ENCODE measurements at regions not wholly inside any gene's neighbourhood (a gene's known extent, or its start where the extent isn't known, plus 50 kb on each side); places are given as distances from the start of the nearest gene placed in this dataset.
"Not testable (repeated sequence)": the region's sequence is repeated elsewhere in the genome, so short reads cannot be mapped to it uniquely, and the experiment has no call there.

DNA sequence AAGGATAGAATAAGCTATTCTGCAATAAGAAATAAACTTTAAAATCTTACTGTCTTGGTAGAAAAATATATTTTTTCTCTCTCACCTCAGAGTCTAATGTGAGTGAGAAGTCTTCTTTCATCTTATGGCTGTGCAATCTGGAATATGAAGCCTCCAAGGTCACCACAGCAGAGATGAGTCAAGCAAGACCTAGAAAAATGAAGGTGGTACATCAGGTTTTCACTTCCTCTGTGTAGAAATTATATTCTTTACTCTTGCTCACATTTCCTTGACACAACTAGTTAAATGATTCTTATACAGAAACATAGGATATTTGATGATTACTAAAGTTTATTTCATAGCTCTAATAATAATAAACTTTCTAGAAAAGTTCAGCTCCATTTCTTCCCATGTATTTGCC lies 211.4 kb downstream of the CXXC4 start:
- Histone ChIP-seq H3K27me3 (no peaks in the 10 kb centered on the region), H3K9me3 (peaks cover 0 to 7% (median 0%) of the 10 kb centered on the region in 11 donors), H3K4me1 (no peaks in the 10 kb centered on the region), H3K36me3 (no peaks in the 10 kb centered on the region), H3K27ac (no peak overlapping the region), H3K4me3 (no peak overlapping the region)
- TF ChIP-seq, protein P1, sequence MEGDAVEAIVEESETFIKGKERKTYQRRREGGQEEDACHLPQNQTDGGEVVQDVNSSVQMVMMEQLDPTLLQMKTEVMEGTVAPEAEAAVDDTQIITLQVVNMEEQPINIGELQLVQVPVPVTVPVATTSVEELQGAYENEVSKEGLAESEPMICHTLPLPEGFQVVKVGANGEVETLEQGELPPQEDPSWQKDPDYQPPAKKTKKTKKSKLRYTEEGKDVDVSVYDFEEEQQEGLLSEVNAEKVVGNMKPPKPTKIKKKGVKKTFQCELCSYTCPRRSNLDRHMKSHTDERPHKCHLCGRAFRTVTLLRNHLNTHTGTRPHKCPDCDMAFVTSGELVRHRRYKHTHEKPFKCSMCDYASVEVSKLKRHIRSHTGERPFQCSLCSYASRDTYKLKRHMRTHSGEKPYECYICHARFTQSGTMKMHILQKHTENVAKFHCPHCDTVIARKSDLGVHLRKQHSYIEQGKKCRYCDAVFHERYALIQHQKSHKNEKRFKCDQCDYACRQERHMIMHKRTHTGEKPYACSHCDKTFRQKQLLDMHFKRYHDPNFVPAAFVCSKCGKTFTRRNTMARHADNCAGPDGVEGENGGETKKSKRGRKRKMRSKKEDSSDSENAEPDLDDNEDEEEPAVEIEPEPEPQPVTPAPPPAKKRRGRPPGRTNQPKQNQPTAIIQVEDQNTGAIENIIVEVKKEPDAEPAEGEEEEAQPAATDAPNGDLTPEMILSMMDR (IDR thresholded peaks at IDR 0.05) = no peak
- DNase-seq = no peak
- no peak for ATAC-seq
- intact Hi-C loops (cut with DNase I) = no loop called here

DNA sequence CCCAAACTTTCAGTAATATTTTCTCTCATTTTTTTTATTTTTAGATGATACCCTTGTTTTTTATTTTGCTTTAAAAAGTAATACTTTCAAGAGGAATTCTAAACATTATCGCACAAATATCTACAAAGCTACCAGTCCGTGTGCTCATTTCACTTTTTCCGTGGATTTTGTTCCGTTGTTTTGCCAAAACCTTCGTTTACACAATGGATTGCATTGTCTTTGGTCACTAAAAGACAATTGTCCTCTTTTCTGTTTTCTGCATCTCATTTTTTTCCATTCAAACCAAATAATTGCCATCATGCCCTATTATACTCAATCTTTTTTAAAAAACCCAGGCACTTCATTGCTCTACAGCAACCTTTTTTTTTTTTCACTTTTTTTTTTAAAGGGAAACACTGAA lies 214.9 kb downstream of the CXXC4 start:
- Histone ChIP-seq H3K9me3 (peaks cover 0 to 7% (median 0%) of the 10 kb centered on the region in 11 donors), H3K4me1 (no peaks in the 10 kb centered on the region), H3K4me3 (no peak overlapping the region), H3K27ac (no peak overlapping the region), H3K27me3 (no peaks in the 10 kb centered on the region), H3K36me3 (no peaks in the 10 kb centered on the region)
- DNase-seq (no peak), ATAC-seq (no peak)
- TF ChIP-seq, protein P1 (IDR thresholded peaks at IDR 0.05) = no peak
- intact Hi-C loops (cut with DNase I) = no loop called here
- 71 to 77% methylated on average over 5 of the region's 5 CpGs for WGBS, 2 donors

DNA sequence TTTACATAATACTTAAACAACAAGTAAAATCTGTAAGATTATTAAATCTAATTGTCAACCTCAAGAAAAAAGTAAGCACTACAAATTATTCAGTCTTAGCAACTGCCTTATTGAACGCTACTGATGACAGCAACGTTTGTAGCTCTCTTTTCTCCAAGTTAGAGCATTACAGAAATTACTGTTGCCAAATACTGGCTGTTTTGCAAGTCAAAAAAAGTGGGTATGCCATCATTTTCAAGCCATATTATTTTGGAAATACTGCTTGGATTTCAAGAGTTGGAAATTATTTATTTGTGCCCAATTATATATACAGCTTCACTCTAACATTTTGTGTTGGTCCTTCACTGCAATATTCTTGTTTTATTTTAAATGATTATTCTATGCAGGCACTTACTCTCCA lies 221.7 kb downstream of the CXXC4 start:
- H3K4me1 ChIP-seq = no peaks in the 10 kb centered on the region
- intact Hi-C loops (cut with DNase I) = no loop called here
- no peak overlapping the region for H3K27ac ChIP-seq
- no peaks in the 10 kb centered on the region for H3K36me3 ChIP-seq
- H3K4me3 ChIP-seq = no peak overlapping the region
- ATAC-seq (no peak), DNase-seq (no peak)
- WGBS, 2 donors = 66 to 70% methylated on average over 2 of the region's 2 CpGs
- TF ChIP-seq, protein P1 (IDR thresholded peaks at IDR 0.05) = no peak
- H3K27me3 ChIP-seq = no peaks in the 10 kb centered on the region
- H3K9me3 ChIP-seq = peaks cover 0 to under 1% (median 0%) of the 10 kb centered on the region in 11 donors

DNA sequence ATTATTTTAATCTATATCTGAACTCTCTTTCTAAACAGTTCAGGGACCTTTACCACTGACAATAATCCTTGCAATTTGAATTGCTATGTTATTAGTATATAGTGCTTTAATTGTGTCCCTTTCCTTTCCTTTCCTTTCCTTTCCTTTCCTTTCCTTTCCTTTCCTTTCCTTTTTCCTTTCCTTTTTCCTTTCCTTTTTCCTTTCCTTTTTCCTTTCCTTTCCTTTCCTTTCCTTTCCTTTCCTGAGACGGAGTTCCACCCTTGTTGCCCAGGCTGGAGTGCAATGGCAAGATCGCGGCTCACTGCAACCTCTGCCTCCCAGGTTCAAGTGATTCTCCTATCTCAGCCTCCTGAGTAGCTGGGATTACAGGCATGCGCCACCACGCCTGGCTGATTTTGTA lies 225.1 kb downstream of the CXXC4 start:
- H3K9me3 ChIP-seq; H3K27me3 ChIP-seq; H3K4me3 ChIP-seq; DNase-seq; intact Hi-C loops (cut with DNase I); H3K4me1 ChIP-seq; ATAC-seq; H3K27ac ChIP-seq; H3K36me3 ChIP-seq: not testable (repeated sequence)
- WGBS, 2 donors = 90 to 91% methylated on average over 5 of the region's 5 CpGs

DNA sequence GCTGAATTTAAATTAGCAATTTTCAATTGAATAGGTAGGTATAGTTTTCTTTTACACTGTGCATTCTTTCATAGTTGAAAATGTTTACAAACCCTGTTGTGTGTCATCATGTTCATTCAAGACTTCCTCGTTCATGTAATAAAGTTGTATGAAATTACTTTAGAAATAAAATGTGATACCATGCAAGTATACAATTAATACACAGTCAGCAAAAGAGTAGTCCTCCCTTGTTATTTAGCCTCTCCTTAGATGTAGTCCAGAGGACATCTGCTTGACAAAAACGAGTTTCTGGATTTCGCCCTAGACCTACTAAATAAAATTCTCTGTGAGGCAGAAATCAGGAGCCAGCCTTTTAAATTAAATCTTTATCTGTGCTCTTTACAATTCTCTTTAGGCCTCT lies 231.6 kb downstream of the CXXC4 start:
- intact Hi-C loops (cut with DNase I) = no loop called here
- 66 to 79% methylated on average over 3 of the region's 3 CpGs for WGBS, 2 donors
- Histone ChIP-seq H3K4me3 (no peak overlapping the region), H3K9me3 (no peaks in the 10 kb centered on the region), H3K36me3 (no peaks in the 10 kb centered on the region), H3K4me1 (no peaks in the 10 kb centered on the region), H3K27me3 (no peaks in the 10 kb centered on the region), H3K27ac (no peak overlapping the region)
- TF ChIP-seq, protein P1 (IDR thresholded peaks at IDR 0.05) = no peak
- DNase-seq (no peak), ATAC-seq (no peak)

All from heart right ventricle (tissue), 16 donors.